ENCODE measurements at regions not wholly inside any gene's neighbourhood (a gene's known extent, or its start where the extent isn't known, plus 50 kb on each side); places are given as distances from the start of the nearest gene placed in this dataset.
"Not testable (repeated sequence)": the region's sequence is repeated elsewhere in the genome, so short reads cannot be mapped to it uniquely, and the experiment has no call there.

GRCh38 chr3:72178463-72179106 lies 393.6 kb upstream of the PROK2 start:
- DNase-seq (ENCODE audit: low read depth in 2 of 2) = no peak

GRCh38 chr3:72177075-72178050 lies 392.4 kb upstream of the PROK2 start:
- DNase-seq (ENCODE audit: low read depth in 2 of 2) = peak in 1 of 2 donors; percentile 6

- DNase-seq (ENCODE audit: low read depth in 2 of 2) = no peak
These were observed 391.6 kb upstream of the PROK2 start for GRCh38 chr3:72176537-72177041.

GRCh38 chr3:72175296-72175858 lies 390.4 kb upstream of the PROK2 start:
- DNase-seq (ENCODE audit: low read depth in 2 of 2) = no peak

- no peak for DNase-seq (ENCODE audit: low read depth in 2 of 2)
These were observed 389.9 kb upstream of the PROK2 start for GRCh38 chr3:72174890-72175289.

GRCh38 chr3:72174040-72174439 lies 389.1 kb upstream of the PROK2 start:
- DNase-seq (ENCODE audit: low read depth in 2 of 2) = no peak

GRCh38 chr3:72171946-72172345 lies 387.0 kb upstream of the PROK2 start:
- no peak for DNase-seq (ENCODE audit: low read depth in 2 of 2)

- DNase-seq (ENCODE audit: low read depth in 2 of 2) = no peak
These were observed 386.5 kb upstream of the PROK2 start for GRCh38 chr3:72171463-72171881.

GRCh38 chr3:72169561-72170472 lies 384.9 kb upstream of the PROK2 start:
- no peak for DNase-seq (ENCODE audit: low read depth in 2 of 2)

GRCh38 chr3:72169120-72169519 lies 384.2 kb upstream of the PROK2 start:
- DNase-seq (ENCODE audit: low read depth in 2 of 2) = no peak

GRCh38 chr3:72165808-72166207 lies 380.9 kb upstream of the PROK2 start:
- no peak for DNase-seq (ENCODE audit: low read depth in 2 of 2)

GRCh38 chr3:72165317-72165716 lies 380.4 kb upstream of the PROK2 start:
- DNase-seq (ENCODE audit: low read depth in 2 of 2) = no peak

- DNase-seq (ENCODE audit: low read depth in 2 of 2) = no peak
These were observed 379.7 kb upstream of the PROK2 start for GRCh38 chr3:72164635-72164978.

GRCh38 chr3:72163809-72164634 lies 379.1 kb upstream of the PROK2 start:
- no peak for DNase-seq (ENCODE audit: low read depth in 2 of 2)

GRCh38 chr3:72162649-72163184 lies 377.8 kb upstream of the PROK2 start:
- DNase-seq (ENCODE audit: low read depth in 2 of 2) = no peak

GRCh38 chr3:72161881-72162595 lies 377.1 kb upstream of the PROK2 start:
- no peak for DNase-seq (ENCODE audit: low read depth in 2 of 2)

GRCh38 chr3:72161285-72161684 lies 376.3 kb upstream of the PROK2 start:
- DNase-seq (ENCODE audit: low read depth in 2 of 2) = not testable (repeated sequence)

GRCh38 chr3:72160351-72160750 lies 375.4 kb upstream of the PROK2 start:
- no peak for DNase-seq (ENCODE audit: low read depth in 2 of 2)

GRCh38 chr3:72159487-72159886 lies 374.5 kb upstream of the PROK2 start:
- DNase-seq (ENCODE audit: low read depth in 2 of 2) = no peak

Measured in activated CD4-positive, alpha-beta T cell treated with anti-CD3 and anti-CD28 coated beads for 24 hours (primary cell).